Midbrain (tissue), 1 donor: ENCODE measurements at regions not wholly inside any gene's neighbourhood (a gene's known extent, or its start where the extent isn't known, plus 50 kb on each side); places are given as distances from the start of the nearest gene placed in this dataset.

ENCODE experiments used
- DNase-seq: peaks from one replicate; lab custom pipeline; 2025; lab: John Stamatoyannopoulos, UW

- DNase-seq, result no peak
Measured at GRCh38 chrX:39144956-39145355, 343.7 kb downstream of the MID1IP1 start.

GRCh38 chrX:39145859-39146258 lies 344.6 kb downstream of the MID1IP1 start:
- DNase-seq, result no peak

GRCh38 chrX:39149761-39150160 lies 348.5 kb downstream of the MID1IP1 start:
- DNase-seq, result peak; percentile 72

- no peak for DNase-seq
Measured at GRCh38 chrX:39150220-39150619, 349.0 kb downstream of the MID1IP1 start.

GRCh38 chrX:39150621-39151020 lies 349.4 kb downstream of the MID1IP1 start:
- no peak for DNase-seq

GRCh38 chrX:39152106-39152649 lies 350.9 kb downstream of the MID1IP1 start:
- no peak for DNase-seq

- DNase-seq, result no peak
Measured at GRCh38 chrX:39156051-39156450, 354.8 kb downstream of the MID1IP1 start.

GRCh38 chrX:39157006-39157405 lies 355.7 kb downstream of the MID1IP1 start:
- DNase-seq, result no peak

GRCh38 chrX:39157796-39158195 lies 356.5 kb downstream of the MID1IP1 start:
- DNase-seq, result no peak

GRCh38 chrX:39158801-39159657 lies 357.8 kb downstream of the MID1IP1 start:
- no peak for DNase-seq

- no peak for DNase-seq
Measured at GRCh38 chrX:39159921-39160507, 358.8 kb downstream of the MID1IP1 start.

- DNase-seq, result no peak
Measured at GRCh38 chrX:39161611-39162255, 360.5 kb downstream of the MID1IP1 start.

- DNase-seq, result no peak
Measured at GRCh38 chrX:39162322-39162735, 361.1 kb downstream of the MID1IP1 start.

GRCh38 chrX:39163581-39164126 lies 362.4 kb downstream of the MID1IP1 start:
- DNase-seq, result no peak

- DNase-seq, result no peak
Measured at GRCh38 chrX:39164212-39164611, 363.0 kb downstream of the MID1IP1 start.

- DNase-seq, result no peak
Measured at GRCh38 chrX:39165185-39165584, 363.9 kb downstream of the MID1IP1 start.

GRCh38 chrX:39165773-39166172 lies 364.5 kb downstream of the MID1IP1 start:
- DNase-seq, result no peak

GRCh38 chrX:39167791-39168190 lies 366.5 kb downstream of the MID1IP1 start:
- DNase-seq, result no peak

GRCh38 chrX:39168609-39169008 lies 367.4 kb downstream of the MID1IP1 start:
- no peak for DNase-seq

GRCh38 chrX:39169976-39170375 lies 368.7 kb downstream of the MID1IP1 start:
- no peak for DNase-seq

GRCh38 chrX:39170464-39170863 lies 369.2 kb downstream of the MID1IP1 start:
- DNase-seq, result no peak

GRCh38 chrX:39171686-39172085 lies 370.4 kb downstream of the MID1IP1 start:
- no peak for DNase-seq
